ENCODE measurements at regions not wholly inside any gene's neighbourhood (a gene's known extent, or its start where the extent isn't known, plus 50 kb on each side); places are given as distances from the start of the nearest gene placed in this dataset.

DNA sequence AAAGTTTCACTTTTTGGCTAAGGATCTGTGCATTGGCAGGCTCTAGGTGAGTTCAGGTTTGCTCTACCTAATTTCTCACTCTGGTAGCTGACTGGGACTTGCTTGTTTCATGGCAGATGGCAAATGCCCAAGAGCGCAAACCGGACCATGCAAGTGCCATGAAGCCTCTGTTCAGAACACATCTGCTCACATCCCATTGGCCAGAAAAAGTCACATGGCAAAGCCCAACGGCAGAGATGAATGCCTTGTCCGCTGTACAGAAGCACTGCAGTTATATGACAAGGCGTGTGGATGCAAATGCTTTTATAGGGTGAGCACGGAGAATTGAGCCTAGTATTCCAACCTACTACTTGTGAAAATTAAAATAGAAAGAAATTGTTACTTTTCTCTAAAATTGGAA, 202.2 kb upstream of the HMGA2 start:
- in situ Hi-C loops (cut with HindIII; ENCODE audit: low sequenced_read_pairs), result loop anchor here (5.0 kb wide), 2 partner anchors 60 to 70 kb away; no protein-coding TSS in a partner anchor

DNA sequence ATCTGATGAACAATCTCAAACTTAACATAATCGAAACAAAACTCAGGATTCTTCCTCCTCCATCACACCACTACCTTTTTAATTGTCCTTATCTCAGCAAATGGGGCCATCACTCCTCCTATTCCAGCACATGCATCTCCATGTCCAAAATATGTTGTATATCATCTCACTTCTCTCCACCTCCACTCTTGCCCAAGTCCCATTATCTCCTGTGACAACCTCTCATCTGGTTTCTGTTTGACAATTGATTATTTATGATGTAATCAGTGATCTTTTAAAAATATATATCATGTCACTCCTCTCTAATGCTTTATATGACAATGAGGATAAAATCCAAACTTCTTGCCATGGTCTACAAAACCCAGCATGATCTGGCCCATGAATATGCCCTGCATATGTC, 200.8 kb upstream of the HMGA2 start:
- in situ Hi-C loops (cut with HindIII; ENCODE audit: low sequenced_read_pairs), result loop anchor here (5.0 kb wide), 2 partner anchors 61 to 69 kb away; no protein-coding TSS in a partner anchor

DNA sequence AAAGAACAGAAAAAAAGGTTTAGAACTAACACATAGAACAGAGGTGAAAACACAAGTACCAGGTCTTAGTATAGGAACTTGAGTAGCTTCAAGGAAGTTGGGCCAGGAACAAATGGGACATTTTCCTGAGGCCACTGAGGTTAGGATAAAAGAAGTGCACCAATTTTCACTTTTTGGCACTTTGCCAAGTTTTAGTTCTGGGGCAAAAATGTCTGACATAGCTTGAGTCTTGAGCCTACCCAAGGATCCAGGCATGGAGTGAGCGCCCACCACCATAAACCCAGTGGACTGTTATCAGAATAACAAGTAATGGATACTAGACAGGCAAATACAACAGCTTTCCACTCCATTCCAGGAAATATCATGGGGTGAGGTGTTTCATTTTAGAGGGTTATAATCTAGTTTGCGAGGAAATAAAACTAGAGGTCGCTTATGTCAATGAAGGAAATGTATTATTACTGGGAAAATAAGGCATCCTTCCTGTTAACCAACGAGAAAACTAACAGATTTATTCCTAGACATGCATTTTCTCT, 199.7 kb upstream of the HMGA2 start:
- in situ Hi-C loops (cut with HindIII; ENCODE audit: low sequenced_read_pairs), result loop anchor here (5.0 kb wide), 2 partner anchors 62 to 68 kb away; no protein-coding TSS in a partner anchor

DNA sequence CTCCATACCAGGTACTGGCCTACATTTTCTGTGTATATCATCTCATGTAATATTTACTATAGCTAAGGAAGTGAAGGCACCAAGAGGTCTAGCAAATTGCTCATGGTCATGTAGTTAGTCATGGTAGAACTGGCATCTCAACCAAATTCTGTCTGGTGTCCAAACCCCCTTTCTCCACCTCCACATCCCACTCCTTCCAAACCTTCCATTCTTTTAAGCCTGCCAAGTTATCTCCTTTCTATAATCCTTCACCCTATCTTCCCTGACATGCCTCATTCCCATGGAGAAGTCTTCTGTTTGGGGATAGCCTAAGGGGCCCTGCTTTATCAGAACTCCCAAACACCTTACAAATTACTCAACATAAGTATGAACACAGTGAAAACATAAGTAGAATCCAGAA, 196.2 kb upstream of the HMGA2 start:
- in situ Hi-C loops (cut with HindIII; ENCODE audit: low sequenced_read_pairs), result no loop called here

DNA sequence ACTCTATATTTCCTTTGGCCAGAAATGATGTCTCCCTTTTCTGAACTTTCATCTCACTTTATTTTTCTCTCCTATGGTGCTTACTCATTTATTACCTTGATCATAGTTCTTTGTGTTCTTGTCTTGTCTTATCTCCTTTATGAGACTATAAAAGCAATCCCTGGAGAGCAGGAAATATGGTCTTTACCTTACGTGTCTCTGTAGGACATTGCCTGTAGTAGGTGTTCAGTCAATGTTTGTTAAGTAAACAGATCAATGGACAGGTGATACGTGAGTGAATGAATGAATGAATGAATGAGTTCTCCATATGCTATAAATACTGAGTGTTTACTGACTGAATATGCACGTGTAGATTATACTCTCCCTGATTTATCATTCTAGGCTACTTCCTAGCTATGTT, 193.7 kb upstream of the HMGA2 start:
- in situ Hi-C loops (cut with HindIII; ENCODE audit: low sequenced_read_pairs), result loop anchor here (5.0 kb wide), 1 partner anchor 187 kb away; no protein-coding TSS in a partner anchor

DNA sequence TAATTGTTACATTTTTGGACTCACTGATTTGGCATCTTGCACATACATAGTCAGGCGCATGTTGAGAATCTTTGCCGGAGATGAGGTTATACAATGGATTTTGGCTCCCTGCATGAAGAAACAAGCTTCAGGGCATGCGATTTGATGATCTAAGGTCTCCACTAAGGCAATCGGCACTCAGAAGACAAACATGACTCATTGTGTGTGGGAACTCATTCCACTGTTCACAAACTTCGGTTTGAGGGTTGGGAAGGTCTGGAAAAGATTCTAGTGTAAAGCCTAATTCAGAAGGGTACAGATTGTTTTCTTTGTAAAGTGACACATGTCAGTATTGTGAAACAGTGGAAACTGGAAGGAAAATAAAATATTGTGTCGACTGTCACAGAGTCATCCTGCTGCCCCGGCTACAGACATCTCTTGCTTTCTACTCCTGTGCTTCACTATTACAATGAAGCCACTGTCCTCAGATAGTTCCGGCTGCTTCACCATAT, 192.6 kb upstream of the HMGA2 start:
- in situ Hi-C loops (cut with HindIII; ENCODE audit: low sequenced_read_pairs), result loop anchor here (5.0 kb wide), 1 partner anchor 186 kb away; no protein-coding TSS in a partner anchor

DNA sequence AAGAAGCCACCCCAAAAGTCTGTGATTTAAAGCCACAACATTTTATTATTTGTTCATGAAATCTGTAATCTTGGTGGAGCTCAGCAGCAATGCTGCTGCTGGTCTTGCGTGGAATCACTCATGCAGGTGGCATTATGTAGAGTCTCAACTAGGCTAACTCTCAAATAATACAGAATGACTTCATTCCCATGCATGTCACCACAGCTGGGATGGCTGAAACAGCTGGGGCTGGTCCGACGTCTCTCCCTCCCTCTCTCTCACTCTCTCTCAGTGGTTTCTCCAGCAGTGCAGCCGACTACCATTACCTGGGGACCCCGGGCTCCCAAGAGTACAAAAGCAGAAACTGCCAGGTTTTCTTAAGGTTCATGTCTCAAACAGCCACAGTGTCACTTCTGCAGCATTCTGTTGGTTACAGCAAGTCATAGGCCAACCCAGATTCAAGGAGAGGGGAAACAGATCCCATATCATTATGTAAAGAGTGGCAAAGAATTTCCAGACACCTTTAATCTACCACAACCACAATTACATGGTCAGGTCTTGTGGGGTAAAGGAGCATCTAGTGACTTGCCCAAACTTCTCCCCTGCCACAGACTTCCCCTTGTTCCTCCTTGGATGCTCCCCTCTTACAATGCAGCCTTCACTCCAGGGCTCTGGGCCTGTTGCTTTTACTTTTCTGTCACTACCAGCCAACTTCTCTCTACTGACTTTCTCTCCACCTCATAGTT, 192.0 kb upstream of the HMGA2 start:
- in situ Hi-C loops (cut with HindIII; ENCODE audit: low sequenced_read_pairs), result loop anchor here (5.0 kb wide), 1 partner anchor 185 kb away; no protein-coding TSS in a partner anchor

DNA sequence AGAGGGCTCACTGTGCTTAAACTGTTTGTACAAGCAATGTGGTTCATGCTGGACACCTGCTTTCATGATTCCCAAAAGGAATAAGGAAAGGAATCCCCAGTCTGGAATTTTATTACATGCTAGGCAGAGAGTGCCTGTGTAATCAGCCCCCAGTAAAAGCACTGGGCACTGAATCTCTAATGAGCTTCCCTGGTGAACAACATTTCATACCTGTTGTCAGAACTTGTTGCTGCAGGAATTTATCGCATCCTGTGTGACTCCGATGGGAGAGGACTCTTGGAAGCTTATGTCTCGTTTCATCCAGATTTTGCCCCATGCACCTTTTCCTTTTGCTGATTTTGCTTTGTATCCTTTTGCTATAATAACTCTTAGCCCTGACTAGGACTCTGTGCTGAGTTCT, 190.2 kb upstream of the HMGA2 start:
- in situ Hi-C loops (cut with HindIII; ENCODE audit: low sequenced_read_pairs), result loop anchor here (5.0 kb wide), 1 partner anchor 183 kb away; no protein-coding TSS in a partner anchor

DNA sequence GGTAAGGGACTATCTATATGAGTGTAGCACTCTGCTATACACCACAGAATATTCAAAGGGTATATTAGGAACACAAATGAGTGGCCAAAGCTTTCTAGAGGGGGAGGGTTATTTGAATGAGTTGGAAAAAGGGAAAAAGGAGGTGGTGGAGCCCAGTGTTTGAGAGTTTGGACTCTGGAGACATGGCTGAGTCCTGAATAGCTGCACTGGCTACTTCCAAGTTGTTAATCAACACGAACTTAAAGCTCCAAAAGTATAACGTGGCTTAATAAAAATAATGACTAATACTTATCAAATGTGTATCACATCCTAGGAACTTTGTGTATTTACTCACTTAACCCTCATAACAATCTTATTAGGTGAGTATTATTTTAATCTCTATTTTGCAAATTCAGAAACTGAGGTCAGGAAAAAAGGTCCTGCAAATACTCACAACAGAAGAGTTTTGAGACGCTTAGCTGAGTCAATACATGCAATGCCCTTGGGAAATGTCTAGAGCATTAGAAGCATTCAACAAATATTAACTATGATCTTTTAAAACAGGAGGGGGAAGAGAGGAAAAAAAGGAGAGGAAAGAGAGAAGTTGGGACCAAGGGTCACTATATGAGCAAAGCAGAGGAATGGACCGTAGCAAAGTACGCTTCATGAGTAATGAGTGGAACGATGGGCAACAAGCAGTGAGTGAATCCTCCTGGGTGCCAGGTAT, 189.5 kb upstream of the HMGA2 start:
- in situ Hi-C loops (cut with HindIII; ENCODE audit: low sequenced_read_pairs), result loop anchor here (5.0 kb wide), 1 partner anchor 183 kb away; no protein-coding TSS in a partner anchor

DNA sequence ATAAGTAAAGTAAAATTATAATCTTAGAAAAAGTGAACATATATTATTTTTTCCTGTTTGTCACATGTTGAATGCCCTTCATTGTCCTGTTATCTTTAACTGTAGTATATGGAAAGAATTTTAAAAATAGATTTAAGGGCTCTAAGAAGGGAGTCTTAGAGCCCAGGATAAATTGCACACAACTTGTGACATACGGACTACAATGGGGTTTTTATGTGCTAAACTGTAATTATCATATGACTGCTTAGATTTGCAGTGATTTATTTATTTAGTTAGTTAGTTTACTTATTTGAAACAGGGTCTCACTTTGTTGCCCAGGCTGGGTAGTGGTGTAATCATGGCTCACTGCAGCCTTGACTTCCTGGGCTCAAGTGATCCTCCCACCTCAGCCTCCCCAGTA, 187.8 kb upstream of the HMGA2 start:
- in situ Hi-C loops (cut with HindIII; ENCODE audit: low sequenced_read_pairs), result no loop called here

DNA sequence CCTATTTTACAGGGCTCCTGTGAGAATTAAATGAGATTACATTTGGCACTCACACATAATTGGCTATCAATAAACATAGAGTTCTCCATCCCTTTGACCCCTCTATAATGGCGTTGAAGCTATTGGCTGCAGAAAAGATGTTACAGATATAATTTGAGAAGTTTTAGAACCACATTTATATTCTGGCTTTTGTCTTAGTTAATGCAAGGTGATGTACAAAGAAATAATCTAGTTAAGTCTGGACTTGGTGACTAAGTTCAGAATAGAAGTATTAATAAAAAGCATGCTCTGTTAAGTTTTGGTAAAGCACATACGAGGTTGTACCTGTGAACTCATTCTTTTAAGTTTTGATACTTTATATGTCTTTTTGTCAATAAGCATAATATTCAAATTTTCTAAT, 187.1 kb upstream of the HMGA2 start:
- in situ Hi-C loops (cut with HindIII; ENCODE audit: low sequenced_read_pairs), result no loop called here

DNA sequence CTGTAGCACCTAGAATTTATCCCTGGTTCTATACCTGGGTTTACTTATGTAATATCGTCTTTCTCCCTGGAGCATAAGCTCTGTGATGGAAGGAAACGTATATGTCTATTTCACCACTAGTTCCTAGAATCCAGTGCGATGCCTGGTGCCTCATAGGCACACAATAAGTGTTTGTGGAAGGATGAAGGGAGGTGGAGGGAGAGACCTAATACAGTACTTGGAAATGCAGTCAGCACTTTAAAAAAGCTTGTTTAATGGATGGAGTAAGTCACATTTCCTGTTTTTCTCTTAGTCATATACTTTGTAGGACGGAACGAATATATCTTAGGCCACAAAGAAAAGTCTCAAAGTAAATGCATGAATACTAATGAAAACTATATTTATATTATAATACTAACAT, 186.5 kb upstream of the HMGA2 start:
- in situ Hi-C loops (cut with HindIII; ENCODE audit: low sequenced_read_pairs), result no loop called here

DNA sequence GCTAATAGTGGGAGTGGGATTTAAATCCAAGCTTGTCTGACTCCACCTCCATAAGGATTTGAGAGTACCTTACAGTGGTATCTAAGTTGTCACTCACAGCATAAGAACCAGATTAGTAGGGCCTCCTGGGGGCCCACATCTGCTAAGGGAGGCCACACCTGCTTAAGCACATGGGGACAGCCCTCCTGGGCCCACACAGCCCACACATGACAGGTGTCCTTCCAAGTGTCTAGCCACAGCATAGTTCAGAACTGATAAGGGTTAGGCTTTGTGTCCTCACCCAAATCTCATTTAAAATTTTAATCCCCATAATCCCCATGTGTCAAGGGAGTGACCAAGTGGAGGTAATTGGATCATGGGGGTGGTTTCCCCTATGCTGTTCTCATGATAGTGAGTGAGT, 186.0 kb upstream of the HMGA2 start:
- in situ Hi-C loops (cut with HindIII; ENCODE audit: low sequenced_read_pairs), result no loop called here

DNA sequence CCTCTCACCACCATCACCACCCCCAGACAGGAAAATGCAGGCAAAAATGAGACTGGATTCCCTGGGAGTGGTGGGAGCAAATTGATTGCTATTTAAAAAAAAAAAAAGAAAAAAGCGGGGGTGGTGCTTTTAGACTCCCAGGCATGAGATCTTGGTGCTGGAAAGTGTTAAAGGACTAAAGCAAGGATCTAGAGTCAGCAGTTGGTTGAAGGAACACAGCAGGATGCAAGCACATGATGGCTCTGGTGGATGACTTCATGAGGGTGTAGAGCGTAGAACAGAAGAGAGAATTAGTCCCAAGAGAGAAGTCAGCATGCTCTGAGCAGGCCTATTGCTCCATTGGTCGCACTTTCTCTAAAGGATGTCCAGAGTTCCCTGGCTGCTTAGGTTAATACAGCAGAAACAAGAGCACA, 183.8 kb upstream of the HMGA2 start:
- in situ Hi-C loops (cut with HindIII; ENCODE audit: low sequenced_read_pairs), result no loop called here

DNA sequence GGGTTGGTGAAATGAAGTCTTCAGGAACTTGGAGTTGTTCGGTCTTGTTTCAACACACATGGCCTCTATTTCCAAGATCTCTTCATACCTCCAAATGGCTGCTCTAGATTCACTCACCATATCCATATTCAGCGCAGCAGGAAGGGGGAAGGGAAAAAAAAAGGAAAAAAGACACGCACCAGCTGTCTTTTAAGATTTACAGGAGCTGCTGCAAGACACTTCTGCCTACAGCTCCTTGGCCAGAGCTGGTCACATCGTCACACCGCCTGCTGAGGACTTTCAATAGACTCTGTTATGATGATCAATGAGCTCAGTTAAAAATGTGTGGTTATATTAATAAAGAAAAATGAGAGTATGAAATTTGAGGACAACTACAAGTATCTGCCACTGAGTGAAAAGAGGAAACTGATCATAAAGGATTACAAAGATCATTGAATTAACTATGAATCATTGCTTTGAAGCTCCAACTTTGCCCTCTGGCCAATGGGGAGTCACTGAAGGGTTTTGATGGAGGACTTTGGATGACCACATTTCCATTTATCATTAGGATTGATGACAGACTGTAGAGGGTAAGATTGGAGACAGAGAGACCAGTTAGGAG, 182.1 kb upstream of the HMGA2 start:
- in situ Hi-C loops (cut with HindIII; ENCODE audit: low sequenced_read_pairs), result no loop called here

DNA sequence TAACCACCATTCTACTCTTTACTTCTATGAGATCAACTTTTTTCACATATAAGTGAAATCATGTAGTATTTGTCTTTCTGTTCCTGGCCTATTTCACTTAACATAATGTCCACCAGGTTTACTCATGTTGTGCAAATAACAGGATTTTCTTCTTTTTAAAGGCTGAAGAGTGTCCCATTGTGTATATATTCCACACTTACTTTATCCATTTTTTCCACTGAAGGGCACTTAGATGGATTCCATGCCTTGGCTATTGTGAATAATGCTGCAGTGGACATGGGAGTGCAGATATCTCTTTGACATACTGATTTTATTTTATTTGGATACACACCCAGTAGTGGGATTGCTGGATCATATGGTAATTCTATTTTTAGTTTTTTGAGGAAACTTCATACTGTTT, 181.1 kb upstream of the HMGA2 start:
- in situ Hi-C loops (cut with HindIII; ENCODE audit: low sequenced_read_pairs), result no loop called here

DNA sequence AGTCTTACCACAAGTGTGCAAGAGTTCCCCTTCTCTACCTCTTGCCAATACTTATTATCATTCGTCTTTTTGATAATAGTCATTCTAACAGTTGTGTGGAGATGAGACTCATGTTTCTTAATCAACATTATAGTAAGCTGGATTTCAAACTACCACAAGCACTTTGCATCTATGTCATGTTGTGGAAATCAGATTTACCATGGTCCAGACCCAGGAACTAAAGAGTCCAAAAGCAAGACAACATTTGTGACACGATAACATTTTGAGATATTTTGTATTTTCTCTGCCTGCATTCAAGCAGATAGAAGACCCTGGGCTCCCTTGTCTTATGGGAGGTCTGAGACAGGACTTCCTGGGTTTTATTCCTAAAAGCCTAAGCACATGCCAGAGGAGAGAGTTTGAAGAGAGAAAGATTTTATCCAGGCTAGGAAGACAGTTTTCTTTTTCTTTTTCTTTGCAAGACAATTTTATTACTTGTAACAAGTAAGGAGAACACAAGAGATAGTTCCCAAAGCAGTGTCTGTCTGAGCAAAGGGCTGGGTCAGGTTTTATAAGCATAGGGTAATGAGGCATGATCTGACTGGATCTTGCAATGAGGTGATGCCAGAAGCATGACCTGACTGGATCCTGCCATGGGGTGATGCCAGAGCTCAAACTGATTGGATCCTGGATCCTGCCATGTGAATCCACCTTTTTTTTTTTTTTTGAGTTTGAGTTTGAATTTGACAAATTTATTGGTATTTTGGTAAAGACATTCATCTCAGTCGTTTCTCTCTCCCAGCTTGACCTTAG, 180.5 kb upstream of the HMGA2 start:
- in situ Hi-C loops (cut with HindIII; ENCODE audit: low sequenced_read_pairs), result no loop called here

DNA sequence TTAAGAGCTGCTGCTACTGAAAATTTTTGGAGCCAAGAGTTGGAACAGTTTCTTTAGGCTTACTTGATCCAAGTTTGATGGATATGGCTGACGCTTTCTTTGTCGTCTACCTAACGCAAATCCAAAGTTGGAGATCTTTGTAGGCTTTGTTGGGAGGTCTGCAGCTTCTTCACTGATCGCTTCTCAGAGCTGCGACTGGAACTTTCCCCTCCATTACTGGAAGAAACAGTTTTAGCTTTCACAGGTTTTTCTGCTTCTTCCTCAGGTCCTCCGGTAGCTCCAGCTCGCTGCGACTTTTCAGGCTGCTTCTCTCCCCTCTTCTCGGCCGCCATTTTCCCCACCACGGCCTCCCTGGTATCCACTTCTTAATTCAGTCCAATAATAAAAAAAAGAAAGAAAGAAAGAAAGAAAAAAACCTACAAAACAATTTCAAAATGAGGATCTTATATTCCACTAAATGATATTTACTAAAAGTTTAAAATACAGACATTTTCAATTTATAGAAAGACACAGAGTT, 178.1 kb upstream of the HMGA2 start:
- in situ Hi-C loops (cut with HindIII; ENCODE audit: low sequenced_read_pairs), result no loop called here

DNA sequence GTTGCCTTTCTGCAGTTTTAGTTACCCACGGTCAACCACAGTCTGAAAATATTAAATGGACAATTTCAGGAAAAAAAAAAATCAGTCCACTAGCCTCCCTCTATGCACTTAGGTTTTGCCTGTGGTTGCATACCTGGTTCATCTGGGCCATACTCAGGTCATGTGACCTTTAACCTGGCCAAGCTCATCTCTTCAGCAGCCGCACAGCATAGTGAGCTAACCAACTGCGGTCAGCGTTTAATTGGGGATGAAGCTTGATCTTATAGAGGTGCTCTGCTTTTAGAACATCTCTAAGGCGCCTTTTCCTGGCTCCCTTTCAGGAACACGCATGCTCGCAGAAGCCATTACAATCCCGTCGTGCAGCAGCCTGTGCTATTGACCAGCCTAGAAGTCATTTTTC, 177.2 kb upstream of the HMGA2 start:
- in situ Hi-C loops (cut with HindIII; ENCODE audit: low sequenced_read_pairs), result no loop called here

DNA sequence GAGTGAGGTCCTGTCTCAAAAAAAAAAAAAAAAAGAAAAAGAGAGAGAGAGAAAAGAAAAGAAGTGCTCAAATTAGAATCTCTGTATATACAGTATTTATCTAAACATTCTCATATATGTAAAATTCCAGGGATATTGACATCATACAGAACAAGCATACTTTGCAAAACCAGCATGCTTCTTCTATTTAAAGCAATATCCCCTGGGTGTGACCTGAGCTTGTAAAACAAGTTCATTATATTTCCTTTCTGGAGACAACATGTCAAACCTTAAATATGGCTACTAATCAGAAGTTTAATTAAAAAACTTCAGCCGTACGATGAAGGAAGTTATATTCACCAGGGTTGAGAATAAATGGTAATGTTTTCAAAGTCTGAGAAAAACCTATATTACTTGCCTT, 175.8 kb upstream of the HMGA2 start:
- in situ Hi-C loops (cut with HindIII; ENCODE audit: low sequenced_read_pairs), result no loop called here

All from endothelial cell of hepatic sinusoid (primary cell).